HG02870 (cell line): ENCODE measurements at regions not wholly inside any gene's neighbourhood (a gene's known extent, or its start where the extent isn't known, plus 50 kb on each side); places are given as distances from the start of the nearest gene placed in this dataset.
A peak's percentile ranks its signal among the peaks of the same experiment; 100 is the strongest.

Source experiments
- ATAC-seq: cut with Tn5 transposase; IDR thresholded peaks from one replicate; pipeline ENCODE4 v1.9.1; 2021; ENCODE audit warnings: mild to moderate bottlenecking, moderate library complexity; ENCODE audit not compliant: unreplicated experiment

DNA sequence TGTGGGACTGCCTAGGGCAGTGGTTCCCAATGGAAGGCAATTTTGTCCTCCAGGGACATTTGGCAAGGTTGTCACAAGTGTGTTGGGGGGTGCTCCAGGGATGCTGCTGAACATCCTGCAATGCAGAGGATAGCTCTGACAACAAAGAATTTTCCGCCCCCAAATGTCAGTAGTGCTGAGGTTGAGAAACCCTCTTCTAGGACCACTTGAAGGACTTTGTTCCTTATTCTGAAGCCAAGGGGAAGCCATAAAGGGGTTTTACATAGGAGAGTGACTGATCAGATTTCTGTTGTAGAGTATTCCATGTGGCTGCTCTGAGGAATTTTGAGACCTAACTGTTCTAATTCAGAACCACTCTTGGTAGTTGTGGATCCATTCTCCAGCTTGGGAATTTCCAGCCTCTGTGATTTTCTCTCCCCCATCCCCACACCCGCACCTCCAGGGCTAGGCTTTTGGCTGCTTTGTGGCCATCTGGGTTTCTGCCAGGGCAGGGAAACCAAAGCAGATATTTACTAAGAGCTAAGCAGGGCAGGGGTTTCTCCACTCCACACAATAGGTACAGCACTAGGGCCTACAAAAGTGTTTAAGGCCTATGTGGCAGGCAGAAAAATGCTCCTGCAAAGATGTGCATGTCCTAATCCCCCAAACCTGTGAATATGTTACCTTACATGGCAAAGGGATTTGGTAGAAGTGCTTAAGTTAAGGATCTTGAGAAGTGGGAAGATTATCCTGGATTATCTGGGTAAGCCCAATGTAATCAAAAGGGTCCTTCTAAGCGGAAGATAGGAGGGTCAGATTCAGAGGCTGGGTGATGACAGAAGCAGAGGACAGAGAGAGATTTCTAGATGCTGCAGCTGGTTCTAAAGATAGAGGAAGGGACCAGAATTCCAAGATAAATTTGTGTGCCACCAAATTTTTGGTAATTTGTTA is 135.4 kb downstream of the TMEM17 start:
- no peak for ATAC-seq

GRCh38 chr2:62369541-62370202 is 136.3 kb downstream of the TMEM17 start:
- ATAC-seq, result no peak

DNA sequence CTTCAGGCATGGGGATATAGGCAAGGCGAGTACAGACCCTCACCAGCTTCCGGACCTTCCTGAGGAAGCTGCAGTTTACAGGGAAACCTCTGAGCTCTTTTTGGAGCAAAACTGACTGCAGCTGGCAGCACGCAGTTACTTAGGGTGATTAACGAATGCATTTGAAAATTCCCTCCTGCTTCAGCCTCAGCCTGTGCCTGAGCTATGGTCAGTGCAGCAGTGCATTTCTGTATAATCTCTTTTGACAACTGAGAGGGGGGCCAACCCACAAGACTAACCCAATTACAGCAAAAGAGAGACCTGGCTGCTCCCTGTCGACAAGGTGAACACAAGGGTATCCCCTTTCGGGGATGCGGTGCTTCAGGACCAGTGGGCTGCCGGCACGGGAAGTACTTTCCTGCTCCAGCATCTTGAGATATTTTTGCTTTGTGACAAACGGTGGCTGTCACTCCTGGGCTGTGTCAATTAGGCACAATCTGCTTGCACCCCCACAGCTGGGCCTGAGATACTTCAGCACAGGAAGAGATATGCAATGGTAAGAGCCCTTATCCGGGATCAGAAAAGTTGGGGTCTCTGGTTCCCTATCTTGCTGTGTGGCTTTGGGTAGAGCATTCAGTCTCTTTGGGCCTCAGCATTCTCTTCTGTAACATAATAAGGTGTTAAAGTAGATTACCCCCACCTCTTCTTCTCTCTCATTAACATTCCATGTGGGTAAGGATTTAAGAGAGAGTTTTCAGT is 141.0 kb downstream of the TMEM17 start:
- no peak for ATAC-seq

DNA sequence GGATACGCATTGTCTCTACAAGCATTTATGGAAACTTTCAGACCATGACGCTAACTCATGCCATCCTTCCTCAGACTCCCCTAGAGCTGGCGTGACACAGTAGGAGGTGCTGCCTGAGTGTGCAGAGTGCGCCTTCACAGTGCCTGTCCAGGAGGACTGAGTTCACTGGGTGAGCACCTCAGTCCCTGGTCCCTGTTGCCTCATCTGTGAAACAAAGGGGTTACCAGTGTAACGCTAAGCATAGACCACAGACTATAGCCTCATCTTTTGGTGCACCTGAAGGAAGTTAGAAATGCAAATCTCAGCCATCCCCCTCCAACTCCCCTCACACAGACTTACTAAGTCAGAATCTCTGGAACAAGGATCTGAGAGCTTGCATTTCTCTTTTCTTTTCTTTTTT is 142.8 kb downstream of the TMEM17 start:
- ATAC-seq, result peak; percentile 77

DNA sequence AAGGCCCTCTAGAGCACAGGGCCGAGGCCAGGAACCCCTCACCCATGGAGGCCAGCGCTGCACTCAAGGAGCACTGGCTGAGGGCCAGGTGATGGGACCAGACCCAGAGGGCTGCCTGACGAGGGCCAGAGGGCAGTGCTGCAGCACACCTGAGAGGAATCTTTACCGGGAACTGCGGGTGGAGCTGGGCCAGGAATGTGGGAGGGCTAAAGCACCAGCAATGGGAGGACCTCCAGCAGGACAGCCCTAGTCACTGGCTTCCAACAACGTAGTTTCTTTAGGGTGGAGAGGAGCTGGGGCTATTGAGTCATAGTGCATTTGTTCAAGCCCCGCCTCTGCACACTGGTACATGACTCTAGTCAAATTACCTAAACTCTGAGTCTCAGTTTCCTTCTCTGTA is 143.4 kb downstream of the TMEM17 start:
- ATAC-seq, result peak; percentile 58

DNA sequence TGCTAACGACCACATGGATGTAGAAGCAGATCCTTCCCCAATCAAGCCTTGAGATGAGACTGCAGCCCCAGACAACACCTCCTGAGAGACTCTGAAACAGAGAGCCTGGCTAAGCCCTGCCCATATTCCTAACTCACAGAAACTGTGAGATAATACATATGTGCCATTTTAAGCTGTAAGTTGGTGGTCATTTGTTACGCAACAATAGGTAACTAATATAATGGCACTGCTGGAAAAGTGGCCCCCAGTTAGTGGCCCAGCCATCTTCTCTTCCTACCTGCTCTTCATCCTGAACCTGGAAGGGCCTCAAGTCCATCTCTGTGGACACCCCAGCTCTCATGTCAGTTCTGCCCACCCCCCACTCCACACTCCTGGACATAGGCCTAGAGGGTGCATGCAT is 144.0 kb downstream of the TMEM17 start:
- no peak for ATAC-seq

DNA sequence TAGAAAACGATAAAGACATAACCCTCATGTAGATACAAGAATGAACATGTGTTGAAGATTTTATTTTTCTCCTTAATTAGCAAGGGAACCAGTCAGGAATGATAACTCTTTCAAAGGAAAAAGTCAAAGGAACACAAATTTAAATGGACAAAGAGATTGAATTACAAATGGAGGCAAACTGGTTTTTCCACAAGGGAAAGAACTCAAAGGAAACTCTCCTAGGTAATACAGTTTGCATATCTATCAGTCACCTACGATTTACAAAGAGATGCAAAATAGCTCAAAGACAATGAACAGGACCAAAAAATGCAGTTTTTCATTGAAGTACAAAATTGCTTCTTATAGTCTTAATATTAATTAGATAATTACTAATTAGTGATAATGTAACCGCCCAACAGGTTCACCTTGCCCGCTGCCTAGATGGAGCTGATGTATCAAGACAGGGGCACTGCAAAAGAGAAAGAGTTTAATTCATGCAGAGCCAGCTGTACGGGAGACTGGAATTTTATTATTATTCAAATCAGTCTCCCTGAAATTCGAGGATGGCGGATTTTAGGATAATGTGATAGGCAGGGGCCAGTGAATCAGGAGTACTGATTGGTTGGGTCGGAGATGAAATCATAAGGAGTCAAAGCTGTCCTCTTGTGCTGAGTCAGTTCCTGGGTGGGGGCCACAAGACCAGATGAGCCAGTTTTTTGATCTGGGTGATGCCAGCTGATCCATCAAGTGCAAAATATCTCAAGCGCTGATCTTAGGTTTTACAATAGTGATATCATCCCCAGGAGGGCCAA is 151.0 kb downstream of the TMEM17 start:
- ATAC-seq, result no peak

GRCh38 chr2:62352031-62352430 is 154.0 kb downstream of the TMEM17 start:
- no peak for ATAC-seq

DNA sequence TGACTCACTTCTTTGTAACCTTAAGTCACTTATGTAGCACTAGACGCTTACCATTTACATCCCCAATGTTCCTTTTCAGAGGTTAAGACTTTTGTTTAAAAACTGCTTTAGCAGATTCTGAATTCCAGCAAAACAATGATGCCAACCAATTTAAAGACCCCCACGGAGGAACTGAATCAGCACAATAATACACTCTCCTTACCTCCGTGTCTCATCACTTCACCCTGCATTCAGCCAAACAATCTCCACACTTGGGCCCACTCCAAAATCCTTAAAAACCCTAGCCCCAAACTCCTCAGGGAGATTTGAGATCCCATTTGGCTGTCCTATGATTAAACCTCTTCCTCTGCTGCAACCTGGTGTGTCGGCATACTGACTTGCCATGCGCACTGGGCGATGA is 153.9 kb downstream of the B3GNT2 start:
- no peak for ATAC-seq

GRCh38 chr2:62348700-62349099 is 152.8 kb downstream of the B3GNT2 start:
- ATAC-seq, result no peak

DNA sequence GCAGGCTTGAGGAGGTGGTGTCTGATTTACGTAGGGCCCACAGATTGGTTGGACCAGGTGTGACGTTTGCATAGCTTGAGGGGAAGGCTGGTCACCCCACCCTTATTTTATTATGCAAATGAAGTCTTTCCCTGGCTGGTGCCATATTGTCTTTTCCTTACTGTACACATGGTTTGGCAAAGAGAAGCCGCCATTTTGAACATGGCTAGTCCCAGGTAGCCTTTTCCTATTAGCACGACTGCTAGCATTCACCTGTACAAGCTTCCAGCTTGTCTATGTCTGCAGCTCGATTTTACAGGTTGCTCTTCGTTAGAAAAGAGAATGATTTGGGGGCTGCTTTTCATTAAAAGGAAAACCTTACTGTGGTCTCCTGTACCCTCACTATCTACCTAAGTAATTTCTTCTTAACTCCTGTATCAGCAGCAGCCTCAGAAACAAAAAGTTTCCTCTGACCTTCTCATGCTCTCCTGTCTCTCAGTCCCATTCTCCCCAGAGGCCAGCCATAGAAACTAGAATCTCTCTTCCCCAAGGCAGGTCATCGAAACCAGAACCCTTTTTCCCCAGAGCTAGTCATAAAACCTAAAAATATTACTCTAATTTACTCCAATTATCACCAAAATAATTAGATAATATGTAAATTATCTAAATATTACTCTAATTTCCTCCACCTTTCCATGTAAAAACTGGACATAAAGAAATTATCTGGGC is 151.8 kb downstream of the B3GNT2 start:
- no peak for ATAC-seq

GRCh38 chr2:62344472-62344871 is 148.6 kb downstream of the B3GNT2 start:
- ATAC-seq, result peak; percentile 62

GRCh38 chr2:62343636-62344337 is 147.9 kb downstream of the B3GNT2 start:
- no peak for ATAC-seq

GRCh38 chr2:62343206-62343605 is 147.3 kb downstream of the B3GNT2 start:
- ATAC-seq, result no peak

DNA sequence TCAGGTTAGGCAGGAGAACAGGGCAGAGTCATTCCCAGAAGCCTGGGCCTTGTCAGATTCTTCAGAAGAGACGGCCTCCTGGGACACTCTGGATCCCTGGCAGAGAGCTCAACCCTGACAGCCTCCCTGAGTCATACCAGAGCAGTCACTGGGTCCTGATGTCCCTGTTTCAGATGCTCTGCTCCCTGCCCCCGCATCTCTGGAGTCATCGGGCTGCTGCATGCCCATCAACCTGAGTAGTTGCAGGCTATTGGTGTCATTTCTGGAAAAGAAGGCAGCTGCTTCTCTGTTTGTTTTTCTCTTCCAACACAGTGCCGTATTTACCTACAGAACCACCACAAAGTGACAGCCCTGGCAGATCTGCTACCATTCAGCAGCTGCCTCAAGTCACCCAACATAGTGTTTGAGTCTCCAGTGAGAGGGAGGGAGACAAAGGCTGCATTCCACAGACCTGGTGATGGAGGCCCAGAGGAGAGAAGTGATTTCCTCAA is 145.1 kb downstream of the B3GNT2 start:
- ATAC-seq, result peak; percentile 58

DNA sequence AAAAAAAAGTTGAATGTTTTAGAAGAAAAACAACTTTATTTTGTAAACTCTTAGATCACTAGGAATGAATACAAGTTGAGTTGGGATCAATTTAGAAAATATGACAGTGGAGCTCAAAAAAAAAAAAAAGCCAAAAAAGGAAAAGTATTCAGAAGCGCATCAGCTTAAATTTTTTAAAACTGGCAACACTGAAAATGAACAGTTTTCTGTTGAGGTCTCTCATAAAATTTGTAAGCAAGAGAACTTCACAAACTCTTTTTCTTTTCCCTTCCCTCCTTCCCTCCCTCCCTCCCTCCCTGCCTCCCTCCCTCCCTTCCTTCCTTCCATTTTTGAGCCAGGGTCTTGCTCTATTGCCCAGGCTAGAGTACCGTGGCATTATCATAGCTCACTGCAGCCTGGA is 143.9 kb downstream of the B3GNT2 start:
- no peak for ATAC-seq

GRCh38 chr2:62339413-62339812 is 143.5 kb downstream of the B3GNT2 start:
- no peak for ATAC-seq

DNA sequence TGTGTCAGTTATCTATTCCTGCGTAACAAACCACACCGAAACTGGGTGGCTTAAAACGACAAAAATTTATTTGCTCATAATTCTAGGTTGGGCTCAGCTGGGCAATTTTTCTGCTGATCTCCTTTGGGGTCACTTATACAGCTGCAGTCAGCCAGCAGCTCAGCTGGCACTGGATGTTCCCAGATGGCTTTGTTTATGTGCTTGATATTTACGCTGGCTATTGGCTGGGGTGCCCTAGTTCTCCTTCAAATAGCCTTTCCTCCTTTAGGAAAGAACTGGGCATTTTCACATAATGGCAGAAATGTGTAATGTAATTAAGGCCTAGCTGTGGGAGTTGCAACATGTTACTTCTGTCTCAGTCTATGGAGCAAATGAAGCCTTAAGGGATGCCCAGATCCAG is 142.2 kb downstream of the B3GNT2 start:
- ATAC-seq, result no peak

DNA sequence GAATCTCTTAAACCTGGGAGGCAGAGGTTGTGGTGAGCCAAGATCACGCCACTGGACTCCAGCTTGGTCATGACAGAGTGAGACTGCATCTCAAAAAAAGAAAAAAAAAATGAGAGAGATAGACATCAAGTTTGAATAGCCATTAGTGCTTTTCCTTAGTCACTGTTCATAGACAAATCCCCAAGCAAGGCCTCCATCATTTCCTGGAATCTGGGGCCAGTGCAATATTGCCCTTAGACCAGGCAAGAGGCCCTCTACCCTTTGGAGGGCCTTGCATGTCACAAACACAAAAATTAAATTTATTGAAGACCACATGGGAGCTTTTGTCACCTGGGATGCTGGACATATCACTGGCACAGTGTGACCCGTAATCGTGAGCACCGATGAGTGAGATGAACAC is 141.5 kb downstream of the B3GNT2 start:
- ATAC-seq, result no peak
